Hepatocyte (in vitro differentiated cells): ENCODE measurements at regions not wholly inside any gene's neighbourhood (a gene's known extent, or its start where the extent isn't known, plus 50 kb on each side); places are given as distances from the start of the nearest gene placed in this dataset.

Experiments used
- CTCF ChIP-seq: fragments of 200-600 bp; sonication (generic); IDR thresholded peaks from 2 replicates; pipeline ENCODE4 v1.5.1; 2016; ENCODE audit warnings: antibody characterized with exemption, mild to moderate bottlenecking; ENCODE audit not compliant: poor library complexity
- EZH2 ChIP-seq: fragments of 200-600 bp; sonication (generic); IDR thresholded peaks from 2 replicates; pipeline ENCODE4 v1.6.1; 2016; ENCODE audit warnings: antibody characterized with exemption, mild to moderate bottlenecking, borderline replicate concordance

GRCh38 chrX:7586126-7586525 lies 256.8 kb upstream of the VCX start:
- peak; percentile 51 for TF ChIP-seq CTCF
- TF ChIP-seq EZH2: no peak
